Breast epithelium (tissue), 3 donors: ENCODE measurements at regions not wholly inside any gene's neighbourhood (a gene's known extent, or its start where the extent isn't known, plus 50 kb on each side); places are given as distances from the start of the nearest gene placed in this dataset.

Experiments
- POLR2AphosphoS5 ChIP-seq, 3 donors: sonication (generic); formaldehyde crosslinking; IDR thresholded peaks; one replicate each; pipeline ENCODE4 v1.6.1; 2017; ENCODE audit warnings: antibody characterized with exemption in 3 of 3
- TF ChIP-seq, protein P1 (sequence below), 3 donors: fragments of 450-650 bp; IDR thresholded peaks; one replicate each; pipeline ENCODE4 v1.5.1; 2016 to 2017; ENCODE audit warnings: antibody characterized with exemption in 3 of 3, mild to moderate bottlenecking in 3 of 3, moderate library complexity in 3 of 3

GRCh38 chr21:35136586-35137219, 87.6 kb upstream of the RUNX1 start:
- no peak for TF ChIP-seq POLR2AphosphoS5 (IDR thresholded peaks at IDR 0.05)
- TF ChIP-seq, protein P1, sequence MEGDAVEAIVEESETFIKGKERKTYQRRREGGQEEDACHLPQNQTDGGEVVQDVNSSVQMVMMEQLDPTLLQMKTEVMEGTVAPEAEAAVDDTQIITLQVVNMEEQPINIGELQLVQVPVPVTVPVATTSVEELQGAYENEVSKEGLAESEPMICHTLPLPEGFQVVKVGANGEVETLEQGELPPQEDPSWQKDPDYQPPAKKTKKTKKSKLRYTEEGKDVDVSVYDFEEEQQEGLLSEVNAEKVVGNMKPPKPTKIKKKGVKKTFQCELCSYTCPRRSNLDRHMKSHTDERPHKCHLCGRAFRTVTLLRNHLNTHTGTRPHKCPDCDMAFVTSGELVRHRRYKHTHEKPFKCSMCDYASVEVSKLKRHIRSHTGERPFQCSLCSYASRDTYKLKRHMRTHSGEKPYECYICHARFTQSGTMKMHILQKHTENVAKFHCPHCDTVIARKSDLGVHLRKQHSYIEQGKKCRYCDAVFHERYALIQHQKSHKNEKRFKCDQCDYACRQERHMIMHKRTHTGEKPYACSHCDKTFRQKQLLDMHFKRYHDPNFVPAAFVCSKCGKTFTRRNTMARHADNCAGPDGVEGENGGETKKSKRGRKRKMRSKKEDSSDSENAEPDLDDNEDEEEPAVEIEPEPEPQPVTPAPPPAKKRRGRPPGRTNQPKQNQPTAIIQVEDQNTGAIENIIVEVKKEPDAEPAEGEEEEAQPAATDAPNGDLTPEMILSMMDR (IDR thresholded peaks at IDR 0.05): no peak
